DND-41 (cell line): ENCODE measurements at regions not wholly inside any gene's neighbourhood (a gene's known extent, or its start where the extent isn't known, plus 50 kb on each side); places are given as distances from the start of the nearest gene placed in this dataset.

Experiments used
- ATAC-seq: fragments of 200-7000 bp; cut with Tn5 transposase; 3 replicates; pipeline ENCODE4 v1.9.1; 2021; ENCODE audit warnings: low read depth; ENCODE audit not compliant: insufficient read depth
- DNase-seq: peaks from one replicate; pipeline ENCODE4 v3.0.0-alpha.2; 2020
- H2AFZ ChIP-seq: 2 replicates; pipeline ENCODE4 v1.6.0; 2012; ENCODE audit warnings: low read depth, low read length
- H3K27ac ChIP-seq: 2 replicates; pipeline ENCODE4 v1.5.1; 2012; ENCODE audit warnings: low read length, inconsistent platforms
- H3K27me3 ChIP-seq: fragments of 200-600 bp; sonication (generic); 2 replicates; pipeline ENCODE4 v1.6.0; 2012; ENCODE audit warnings: low read length, mild to moderate bottlenecking, inconsistent platforms; ENCODE audit not compliant: insufficient read depth, poor library complexity
- H3K36me3 ChIP-seq: 2 replicates; pipeline ENCODE4 v1.5.1; 2012; ENCODE audit warnings: low read length, inconsistent platforms; ENCODE audit not compliant: insufficient read depth
- H3K4me1 ChIP-seq: 2 replicates; pipeline ENCODE4 v1.5.1; 2012; ENCODE audit warnings: mild to moderate bottlenecking, low read length; ENCODE audit not compliant: insufficient read depth
- H3K4me2 ChIP-seq: 2 replicates; pipeline ENCODE4 v1.6.0; 2012; ENCODE audit warnings: mild to moderate bottlenecking, moderate library complexity, low read length, inconsistent platforms; ENCODE audit not compliant: insufficient read depth
- H3K4me3 ChIP-seq, 2 experiments: fragments of 200-600 bp in 1 of 2; shearing (Covaris generic) in 1 of 2; 2 replicates each; pipeline ENCODE4 v1.5.1; 2012 to 2016; ENCODE audit warnings: inconsistent platforms in 2 of 2, low read length in 2 of 2, mild to moderate bottlenecking in 2 of 2, low read depth in 1 of 2, moderate library complexity in 1 of 2
- H3K79me2 ChIP-seq: 2 replicates; pipeline ENCODE4 v1.6.0; 2012; ENCODE audit warnings: low read length, inconsistent platforms; ENCODE audit not compliant: insufficient read depth
- H3K9ac ChIP-seq: 2 replicates; pipeline ENCODE4 v1.6.0; 2012; ENCODE audit warnings: low read depth, mild to moderate bottlenecking, inconsistent platforms, low read length, moderate library complexity
- H3K9me3 ChIP-seq: 2 replicates; pipeline ENCODE4 v1.5.1; 2012; ENCODE audit warnings: low read length, moderate library complexity, mild to moderate bottlenecking, inconsistent platforms; ENCODE audit not compliant: insufficient read depth, severe bottlenecking
- H4K20me1 ChIP-seq: 2 replicates; pipeline ENCODE4 v1.6.0; 2012; ENCODE audit warnings: low read length; ENCODE audit not compliant: insufficient read depth
- CTCF ChIP-seq: IDR thresholded peaks from 2 replicates; pipeline ENCODE4 v1.5.1; 2012; ENCODE audit warnings: borderline replicate concordance, low read length, moderate library complexity, mild to moderate bottlenecking; ENCODE audit not compliant: poor library complexity, severe bottlenecking; ENCODE audit errors: extremely low read depth
- EZH2 ChIP-seq: IDR thresholded peaks from 3 replicates; pipeline ENCODE4 v1.6.1; 2012; ENCODE audit warnings: borderline replicate concordance, low read depth, mild to moderate bottlenecking, moderate library complexity, low read length, inconsistent platforms; ENCODE audit not compliant: severe bottlenecking

GRCh38 chr1:80181418-80181817, 1174.9 kb upstream of the ADGRL4 start:
- ATAC-seq: no peak
- no peak for DNase-seq
- no peak overlapping the region for H3K4me2 ChIP-seq

GRCh38 chr1:80171631-80172030, 1165.1 kb upstream of the ADGRL4 start:
- Histone ChIP-seq H3K9me3 (no peaks in the 10 kb centered on the region), H3K27me3 (no peaks in the 10 kb centered on the region), H3K79me2 (no peaks in the 10 kb centered on the region), H3K4me2 (no peak overlapping the region), H3K36me3 (no peaks in the 10 kb centered on the region), H3K9ac (no peak overlapping the region), H4K20me1 (no peaks in the 10 kb centered on the region), H3K4me3 (no peak overlapping the region), H3K4me1 (no peaks in the 10 kb centered on the region), H3K27ac (no peak overlapping the region), H2AFZ (no peak overlapping the region)
- ATAC-seq: no peak
- DNase-seq: no peak
- TF ChIP-seq EZH2 (no peak), CTCF (no peak)

More at GRCh38 chr1:80181418-80181817, 1174.9 kb upstream of the ADGRL4 start:
- Histone ChIP-seq H3K27me3 (no peaks in the 10 kb centered on the region), H3K36me3 (no peaks in the 10 kb centered on the region), H4K20me1 (no peaks in the 10 kb centered on the region), H3K79me2 (no peaks in the 10 kb centered on the region), H3K9ac (no peak overlapping the region), H3K4me3 (no peak overlapping the region), H3K27ac (no peak overlapping the region), H3K4me1 (no peaks in the 10 kb centered on the region), H2AFZ (no peak overlapping the region), H3K9me3 (no peaks in the 10 kb centered on the region)
- TF ChIP-seq CTCF (no peak), EZH2 (no peak)

GRCh38 chr1:80170811-80171485, 1164.4 kb upstream of the ADGRL4 start:
- Histone ChIP-seq H2AFZ (no peak overlapping the region), H3K9ac (no peak overlapping the region), H3K79me2 (no peaks in the 10 kb centered on the region), H3K4me2 (no peak overlapping the region), H3K4me1 (no peaks in the 10 kb centered on the region), H3K27ac (no peak overlapping the region), H4K20me1 (no peaks in the 10 kb centered on the region), H3K9me3 (no peaks in the 10 kb centered on the region), H3K27me3 (no peaks in the 10 kb centered on the region), H3K36me3 (no peaks in the 10 kb centered on the region), H3K4me3 (no peak overlapping the region)
- DNase-seq: no peak
- no peak for TF ChIP-seq CTCF
- TF ChIP-seq EZH2: no peak
- ATAC-seq: no peak
